Stimulated activated naive CD8-positive, alpha-beta T cell treated with anti-CD3 and anti-CD28 coated beads, Interleukin-15, Interleukin-2, amounts not matched to agents 100 ng/mL and 50 ng/mL, for 24 hours (primary cell): ENCODE measurements at regions not wholly inside any gene's neighbourhood (a gene's known extent, or its start where the extent isn't known, plus 50 kb on each side); places are given as distances from the start of the nearest gene placed in this dataset.
"Not testable (repeated sequence)": the region's sequence is repeated elsewhere in the genome, so short reads cannot be mapped to it uniquely, and the experiment has no call there.

ENCODE experiments used
- H3K27ac Mint-ChIP-seq: one replicate; pipeline ENCODE4 v1.8.0; 2021; ENCODE audit warnings: mild to moderate bottlenecking, mixed read lengths
- H3K27me3 Mint-ChIP-seq: one replicate; pipeline ENCODE4 v1.8.0; 2021; ENCODE audit warnings: mixed read lengths
- H3K36me3 Mint-ChIP-seq: one replicate; pipeline ENCODE4 v1.8.0; 2021; ENCODE audit warnings: low read depth, mixed read lengths
- H3K4me1 Mint-ChIP-seq: one replicate; pipeline ENCODE4 v1.8.0; 2021; ENCODE audit warnings: low read depth, mixed read lengths
- H3K4me3 Mint-ChIP-seq: one replicate; pipeline ENCODE4 v1.8.0; 2021; ENCODE audit warnings: mild to moderate bottlenecking, mixed read lengths
- H3K9me3 Mint-ChIP-seq: one replicate; pipeline ENCODE4 v1.8.0; 2021; ENCODE audit warnings: mixed read lengths

DNA sequence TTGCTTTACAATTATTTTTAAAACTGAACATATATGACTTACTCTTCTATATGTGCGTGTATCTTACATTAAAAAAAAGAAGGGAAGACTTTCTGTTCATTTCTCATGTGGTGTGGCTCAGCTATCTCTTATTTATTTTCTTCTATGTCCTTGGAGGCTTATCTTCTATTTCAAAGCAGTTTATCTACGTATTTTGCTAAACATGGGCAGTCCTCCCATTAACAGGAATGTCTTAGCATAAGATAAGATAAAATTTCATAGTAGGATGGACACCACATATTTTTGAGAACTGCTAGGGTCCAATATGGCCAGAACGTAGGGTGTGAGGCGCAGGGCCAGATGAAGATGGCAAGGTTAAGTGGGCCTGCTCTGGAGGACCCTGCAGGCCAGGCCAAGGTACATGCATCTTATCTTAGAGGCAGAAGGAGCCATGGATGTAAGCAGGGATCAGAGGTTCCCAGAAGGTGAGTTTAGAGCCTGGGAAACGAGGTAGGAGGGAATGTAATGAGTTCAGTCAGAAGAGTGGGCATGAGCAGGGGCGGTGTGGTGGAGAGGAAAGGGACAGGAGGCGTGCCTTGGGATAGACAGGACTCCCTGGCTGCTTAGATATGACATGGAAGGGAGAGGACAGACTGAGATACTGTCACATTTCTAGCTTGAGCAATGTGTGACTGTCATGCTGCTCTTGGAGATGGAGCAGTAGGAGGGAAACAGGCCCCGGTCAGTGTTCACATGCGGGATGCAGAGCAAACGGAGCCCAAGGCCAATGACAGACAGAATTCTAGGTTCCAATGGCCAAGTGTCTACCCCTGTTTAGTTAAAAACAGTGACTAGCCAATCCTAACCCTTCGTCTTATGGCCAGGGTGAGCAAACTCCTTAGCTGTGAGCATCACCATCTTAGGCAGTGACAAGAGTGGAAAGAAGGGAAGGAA, 68.6 kb upstream of the MEDAG start:
- H3K4me1 Mint-ChIP-seq = no peaks in the 10 kb centered on the region
- H3K36me3 Mint-ChIP-seq = no peaks in the 10 kb centered on the region
- peaks cover 6% of the 10 kb centered on the region for H3K27me3 Mint-ChIP-seq
- no peak overlapping the region for H3K27ac Mint-ChIP-seq
- H3K9me3 Mint-ChIP-seq = no peaks in the 10 kb centered on the region
- H3K4me3 Mint-ChIP-seq = no peak overlapping the region

DNA sequence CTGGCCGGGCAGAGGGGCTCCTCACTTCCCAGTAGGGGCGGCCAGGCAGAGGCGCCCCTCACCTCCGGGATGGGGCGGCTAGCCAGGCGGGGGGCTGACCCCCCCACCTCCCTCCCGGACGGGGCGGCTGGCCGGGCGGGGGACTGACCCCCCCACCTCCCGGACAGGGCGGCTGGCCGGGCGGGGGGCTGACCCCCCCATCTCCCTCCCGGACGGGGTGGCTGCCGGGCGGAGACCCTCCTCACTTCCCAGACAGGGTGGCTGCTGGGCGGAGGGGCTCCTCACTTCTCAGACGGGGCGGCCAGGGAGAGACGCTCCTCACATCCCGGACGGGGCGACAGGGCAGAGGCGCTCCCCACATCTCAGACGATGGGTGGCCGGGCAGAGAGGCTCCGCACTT, 66.4 kb upstream of the MEDAG start:
- not testable (repeated sequence) for H3K27ac Mint-ChIP-seq, H3K36me3 Mint-ChIP-seq, H3K27me3 Mint-ChIP-seq, H3K4me1 Mint-ChIP-seq, H3K4me3 Mint-ChIP-seq, H3K9me3 Mint-ChIP-seq

DNA sequence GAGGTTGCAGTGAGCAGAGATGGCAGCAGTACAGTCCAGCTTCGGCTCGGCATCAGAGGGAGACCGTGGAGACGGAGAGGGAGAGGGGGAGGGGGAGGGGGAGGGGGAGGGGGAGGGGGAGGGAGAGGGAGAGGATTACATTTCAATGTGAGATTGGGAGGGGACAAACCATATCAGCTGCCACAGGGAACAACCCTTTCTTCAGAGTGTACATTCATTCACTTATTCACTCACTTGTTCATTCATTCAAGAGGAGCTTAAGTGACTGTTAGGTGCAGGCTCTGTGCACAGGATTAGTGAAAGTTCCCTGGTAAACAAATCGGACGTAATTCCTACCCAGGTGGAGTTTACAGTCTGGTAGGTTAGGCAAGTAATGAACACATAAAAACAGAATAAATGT, 65.6 kb upstream of the MEDAG start:
- no peaks in the 10 kb centered on the region for H3K27me3 Mint-ChIP-seq
- no peaks in the 10 kb centered on the region for H3K36me3 Mint-ChIP-seq
- H3K4me3 Mint-ChIP-seq = no peak overlapping the region
- no peak overlapping the region for H3K27ac Mint-ChIP-seq
- no peaks in the 10 kb centered on the region for H3K9me3 Mint-ChIP-seq
- H3K4me1 Mint-ChIP-seq = peaks cover 2% of the 10 kb centered on the region

DNA sequence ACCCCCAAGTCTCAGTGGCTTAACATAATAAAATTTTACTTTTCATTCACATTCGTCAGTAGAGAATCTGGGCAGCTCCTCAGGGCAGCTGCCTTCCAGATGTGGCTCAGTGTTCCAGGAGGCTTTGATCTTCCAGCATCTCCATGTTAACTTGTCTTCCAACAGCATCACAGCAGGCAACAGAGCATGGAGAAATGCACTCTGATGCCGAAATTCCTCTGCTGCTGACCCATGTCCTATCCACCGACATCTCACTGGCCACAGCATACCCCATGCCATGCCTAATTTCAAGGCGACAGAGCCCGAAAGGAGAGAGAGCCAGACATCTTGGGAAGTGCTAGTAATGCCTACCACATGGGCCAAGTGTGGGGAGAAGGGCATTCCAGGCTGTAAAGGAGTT, 64.9 kb upstream of the MEDAG start:
- H3K9me3 Mint-ChIP-seq = no peaks in the 10 kb centered on the region
- H3K4me1 Mint-ChIP-seq = peaks cover 4% of the 10 kb centered on the region
- no peaks in the 10 kb centered on the region for H3K36me3 Mint-ChIP-seq
- H3K27ac Mint-ChIP-seq = no peak overlapping the region
- H3K4me3 Mint-ChIP-seq = no peak overlapping the region
- H3K27me3 Mint-ChIP-seq = no peaks in the 10 kb centered on the region

DNA sequence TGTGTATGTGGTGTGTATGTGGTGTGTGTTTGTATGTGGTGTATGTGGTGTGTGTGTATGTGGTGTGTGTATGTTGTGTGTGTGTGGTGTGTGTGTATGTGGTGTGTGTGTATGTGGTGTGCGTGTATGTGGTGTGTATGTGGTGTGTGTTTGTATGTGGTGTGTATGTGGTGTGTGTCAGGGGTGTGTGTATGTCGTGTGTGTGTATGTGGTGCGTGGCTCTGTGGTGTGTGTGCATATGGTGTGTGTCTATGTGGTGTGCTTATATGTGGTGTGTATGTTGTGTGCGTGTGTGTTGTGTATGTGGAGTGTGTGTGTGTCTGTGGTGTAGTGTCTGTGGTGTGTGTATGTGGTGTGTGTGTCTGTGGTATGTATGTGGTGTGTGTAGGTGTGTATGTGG, 62.5 kb upstream of the MEDAG start:
- H3K4me1 Mint-ChIP-seq = peaks cover 21% of the 10 kb centered on the region
- H3K36me3 Mint-ChIP-seq = no peaks in the 10 kb centered on the region
- H3K4me3 Mint-ChIP-seq = no peak overlapping the region
- H3K27me3 Mint-ChIP-seq = no peaks in the 10 kb centered on the region
- H3K27ac Mint-ChIP-seq = no peak overlapping the region
- no peaks in the 10 kb centered on the region for H3K9me3 Mint-ChIP-seq

DNA sequence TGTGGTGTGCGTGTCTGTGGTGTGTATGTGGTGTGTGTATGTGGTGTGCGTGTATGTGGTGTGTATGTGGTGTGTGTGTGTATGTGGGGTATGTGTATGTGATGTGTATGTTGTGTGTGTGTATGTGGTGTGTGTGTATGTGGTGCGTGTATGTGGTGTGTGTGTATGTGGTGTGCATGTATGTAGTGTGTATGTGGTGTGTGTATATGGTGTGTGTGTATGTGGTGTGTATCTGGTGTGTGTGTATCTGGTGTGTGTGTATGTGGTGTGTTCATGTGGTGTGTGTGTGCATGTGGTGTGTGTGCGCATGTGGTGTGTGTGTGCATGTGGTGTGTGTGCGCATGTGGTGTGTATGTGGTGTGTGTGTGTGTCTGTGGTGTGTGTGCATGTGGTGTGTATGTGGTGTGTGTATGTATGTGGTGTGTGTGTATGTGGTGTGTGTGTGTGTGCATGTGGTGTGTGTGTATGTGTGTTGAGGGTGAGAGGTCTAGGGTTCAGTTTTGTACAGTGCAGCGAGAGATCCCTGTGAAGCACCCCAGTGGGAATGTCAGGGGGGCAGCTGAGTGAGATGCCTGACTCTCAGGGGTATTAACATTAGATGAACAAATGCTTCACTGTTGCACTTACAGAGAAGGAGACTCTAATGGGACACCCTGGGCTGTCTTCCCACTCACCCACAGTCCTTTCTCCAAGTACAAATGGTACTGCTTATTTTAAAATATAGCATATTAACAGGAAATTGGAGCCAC, 61.3 kb upstream of the MEDAG start:
- Mint-ChIP-seq H3K27me3 (no peaks in the 10 kb centered on the region), H3K4me1 (peaks cover 21% of the 10 kb centered on the region), H3K27ac (no peak overlapping the region), H3K4me3 (no peak overlapping the region), H3K36me3 (no peaks in the 10 kb centered on the region), H3K9me3 (no peaks in the 10 kb centered on the region)

DNA sequence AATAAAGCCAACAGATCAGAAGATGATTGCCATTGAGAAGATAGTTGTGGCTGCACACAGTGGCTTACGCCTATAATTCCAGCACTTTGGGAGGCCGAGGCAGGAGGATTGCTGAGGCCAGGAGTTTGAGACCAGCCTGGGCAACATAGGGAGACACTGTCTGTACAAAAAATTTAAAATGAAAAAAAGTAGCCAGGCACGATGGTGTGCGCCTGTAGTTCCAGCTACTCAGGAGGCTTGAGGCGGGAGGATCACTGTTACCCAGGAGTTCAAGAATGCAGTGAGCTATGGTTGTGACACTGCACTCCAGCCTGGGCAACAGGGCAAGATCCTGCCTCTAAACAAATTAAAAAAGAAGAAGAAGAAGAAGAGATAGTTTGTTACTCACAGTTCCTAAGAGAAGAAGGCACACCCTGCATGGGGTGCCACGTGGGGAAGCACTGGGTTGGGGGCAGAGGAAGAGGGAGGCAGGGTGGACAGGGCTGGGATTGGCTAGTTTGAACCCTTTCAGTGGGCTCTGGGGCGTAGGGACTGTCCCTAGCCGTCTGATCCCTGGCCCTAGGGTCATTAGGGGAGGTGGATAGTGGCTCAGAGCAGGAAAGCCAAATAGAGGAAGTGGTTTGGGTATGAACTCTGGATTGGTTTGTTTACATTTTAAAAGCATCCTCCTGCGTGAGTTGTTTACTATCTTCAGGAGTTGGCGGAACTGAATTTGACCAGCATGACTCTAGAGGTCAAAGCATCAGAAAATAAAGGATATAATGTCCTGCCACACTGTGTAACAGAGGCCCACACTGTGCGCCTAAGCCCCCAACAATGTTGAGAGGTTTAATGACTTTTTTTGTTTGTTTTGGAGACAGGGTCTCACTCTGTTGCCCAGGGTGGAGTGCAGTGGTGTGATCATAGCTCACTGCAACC, 60.5 kb upstream of the MEDAG start:
- no peak overlapping the region for H3K27ac Mint-ChIP-seq
- peaks cover 21% of the 10 kb centered on the region for H3K4me1 Mint-ChIP-seq
- peaks cover 4% of the 10 kb centered on the region for H3K27me3 Mint-ChIP-seq
- H3K9me3 Mint-ChIP-seq = no peaks in the 10 kb centered on the region
- no peaks in the 10 kb centered on the region for H3K36me3 Mint-ChIP-seq
- H3K4me3 Mint-ChIP-seq = no peak overlapping the region

DNA sequence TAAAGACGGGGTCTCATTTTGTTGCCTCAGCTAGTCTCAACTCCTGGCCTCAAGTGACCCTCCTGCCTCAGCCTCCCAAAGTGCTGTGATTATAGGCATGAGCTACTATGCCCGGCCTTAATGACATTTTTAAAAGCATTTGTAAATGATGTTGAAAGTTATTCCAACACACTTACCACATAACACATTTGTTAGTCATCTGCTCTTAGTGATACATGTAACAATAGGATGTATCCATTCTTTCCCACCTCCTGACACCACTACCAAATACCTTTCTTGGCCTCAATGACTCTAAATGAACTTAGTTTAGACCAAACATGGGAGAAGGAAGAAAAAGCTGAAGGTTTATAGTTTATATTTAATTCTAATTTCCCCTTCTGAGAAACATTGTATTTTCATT, 59.8 kb upstream of the MEDAG start:
- peak overlapping the region; percentile 6 for H3K27ac Mint-ChIP-seq
- H3K27me3 Mint-ChIP-seq = peaks cover 4% of the 10 kb centered on the region
- no peak overlapping the region for H3K4me3 Mint-ChIP-seq
- H3K9me3 Mint-ChIP-seq = no peaks in the 10 kb centered on the region
- peaks cover 21% of the 10 kb centered on the region for H3K4me1 Mint-ChIP-seq
- H3K36me3 Mint-ChIP-seq = no peaks in the 10 kb centered on the region

DNA sequence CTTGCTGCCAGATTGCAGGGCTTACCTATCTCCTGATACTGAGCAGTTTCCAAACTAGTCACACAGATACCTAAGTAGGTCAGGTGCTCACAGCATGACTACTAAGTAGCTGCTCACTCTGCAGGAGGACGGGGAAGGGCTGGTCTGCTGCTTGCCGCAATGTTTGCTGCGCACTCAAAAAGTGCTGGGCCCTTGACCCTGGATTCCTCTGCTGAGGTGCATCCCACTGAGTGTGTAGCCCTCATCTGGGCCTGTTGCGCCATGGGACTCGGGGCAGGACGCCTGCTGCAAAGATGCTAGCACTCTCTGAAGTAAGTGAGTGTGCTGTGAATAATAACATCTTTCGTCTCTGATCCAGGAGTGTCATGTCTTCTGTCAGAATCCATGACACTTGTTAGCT, 59.2 kb upstream of the MEDAG start:
- Mint-ChIP-seq H3K4me1 (peaks cover 21% of the 10 kb centered on the region), H3K27ac (no peak overlapping the region), H3K36me3 (no peaks in the 10 kb centered on the region), H3K4me3 (no peak overlapping the region), H3K9me3 (no peaks in the 10 kb centered on the region), H3K27me3 (peaks cover 4% of the 10 kb centered on the region)

DNA sequence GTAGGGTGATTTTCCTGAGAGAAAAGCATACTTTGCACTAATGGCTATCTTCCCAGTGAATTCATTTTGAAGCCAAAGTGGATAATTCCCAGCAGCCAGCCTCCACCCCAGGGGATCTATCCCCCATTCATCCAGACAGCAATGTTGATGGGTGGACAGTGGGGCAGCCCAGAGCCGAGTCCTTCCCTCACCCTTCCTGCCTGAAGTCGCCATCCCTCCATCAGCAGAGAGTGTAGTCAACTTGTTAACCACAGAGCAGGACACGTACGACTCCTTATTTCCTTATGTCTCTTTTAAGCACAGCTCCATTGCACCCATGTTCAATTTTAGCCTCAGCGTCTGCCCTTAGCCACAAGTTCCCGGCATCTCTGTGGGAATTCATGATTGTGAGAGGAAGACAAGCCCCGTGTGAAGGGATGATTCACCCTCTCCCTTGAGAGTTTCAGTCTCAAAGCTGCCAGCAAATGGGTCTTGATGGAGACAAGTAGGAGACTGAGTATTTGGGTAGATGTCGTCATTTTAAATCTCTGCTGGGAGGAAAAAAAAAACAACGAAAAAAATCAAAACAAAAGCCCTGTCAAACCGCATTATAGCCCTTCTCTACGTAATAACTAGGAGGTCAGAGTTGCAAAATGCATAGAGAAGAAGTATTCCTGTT, 58.3 kb upstream of the MEDAG start:
- no peaks in the 10 kb centered on the region for H3K36me3 Mint-ChIP-seq

DNA sequence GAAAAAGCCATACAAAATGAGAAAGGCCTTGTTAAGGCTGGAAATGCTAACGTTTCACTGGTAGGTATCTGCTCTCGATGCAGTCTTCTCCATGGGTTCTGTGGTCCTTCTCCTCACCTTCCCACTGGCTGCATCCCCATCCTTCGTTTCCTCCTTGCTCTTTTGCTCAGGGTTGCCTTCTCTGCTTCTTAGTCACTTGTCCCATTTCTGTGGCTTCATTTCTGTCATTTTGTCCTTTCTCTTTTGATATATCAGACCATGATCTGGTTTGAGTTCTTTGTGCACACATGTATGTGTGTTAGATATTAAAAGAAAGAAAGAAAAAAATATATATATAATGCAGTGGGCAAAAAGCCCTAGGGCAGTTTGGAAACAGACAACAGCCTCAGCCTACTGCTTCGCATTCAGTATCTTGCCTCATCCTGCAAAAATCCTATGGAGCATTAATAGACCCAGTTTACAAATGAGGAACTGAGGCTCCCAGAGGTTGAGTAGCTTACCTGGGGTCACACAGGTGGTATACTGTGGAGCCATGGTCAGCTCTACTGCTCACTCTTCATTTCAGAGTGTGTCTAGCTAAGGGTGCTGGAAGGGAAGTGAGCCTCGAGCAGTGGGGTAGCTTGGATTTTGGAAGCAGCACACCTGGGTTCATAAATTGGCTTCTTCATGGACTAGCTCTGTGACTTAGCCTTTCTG, 57.6 kb upstream of the MEDAG start:
- H3K27me3 Mint-ChIP-seq = peaks cover 4% of the 10 kb centered on the region
- H3K9me3 Mint-ChIP-seq = no peaks in the 10 kb centered on the region
- H3K36me3 Mint-ChIP-seq = no peaks in the 10 kb centered on the region
- peaks cover 21% of the 10 kb centered on the region for H3K4me1 Mint-ChIP-seq
- H3K27ac Mint-ChIP-seq = peak overlapping the region; percentile 83
- H3K4me3 Mint-ChIP-seq = no peak overlapping the region

More for the DNA sequence above, 58.3 kb upstream of the MEDAG start:
- Mint-ChIP-seq H3K4me3 (no peak overlapping the region), H3K4me1 (peaks cover 21% of the 10 kb centered on the region), H3K9me3 (no peaks in the 10 kb centered on the region), H3K27ac (peak overlapping the region; percentile 22), H3K27me3 (peaks cover 4% of the 10 kb centered on the region)

DNA sequence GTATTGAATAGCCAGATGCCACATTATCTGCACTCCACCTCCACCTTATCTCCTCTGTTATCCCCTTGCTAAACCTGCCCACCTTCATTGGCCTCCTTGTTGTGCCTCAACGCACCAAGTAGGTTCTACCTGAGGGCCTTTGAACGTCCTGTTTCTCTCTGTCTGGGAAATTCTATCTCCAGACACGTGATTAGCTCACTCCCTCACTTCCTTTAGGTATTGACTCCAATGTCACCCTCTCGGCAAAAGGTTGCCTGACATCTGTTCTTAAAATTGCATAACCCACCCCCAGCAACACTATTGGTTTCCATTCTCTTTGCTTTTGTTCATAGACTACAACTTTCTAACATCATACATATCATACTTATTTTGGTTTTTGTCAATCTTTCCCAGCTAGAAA, 56.5 kb upstream of the MEDAG start:
- Mint-ChIP-seq H3K27me3 (peaks cover 4% of the 10 kb centered on the region), H3K9me3 (no peaks in the 10 kb centered on the region), H3K36me3 (no peaks in the 10 kb centered on the region), H3K4me3 (no peak overlapping the region), H3K4me1 (peaks cover 21% of the 10 kb centered on the region), H3K27ac (no peak overlapping the region)

DNA sequence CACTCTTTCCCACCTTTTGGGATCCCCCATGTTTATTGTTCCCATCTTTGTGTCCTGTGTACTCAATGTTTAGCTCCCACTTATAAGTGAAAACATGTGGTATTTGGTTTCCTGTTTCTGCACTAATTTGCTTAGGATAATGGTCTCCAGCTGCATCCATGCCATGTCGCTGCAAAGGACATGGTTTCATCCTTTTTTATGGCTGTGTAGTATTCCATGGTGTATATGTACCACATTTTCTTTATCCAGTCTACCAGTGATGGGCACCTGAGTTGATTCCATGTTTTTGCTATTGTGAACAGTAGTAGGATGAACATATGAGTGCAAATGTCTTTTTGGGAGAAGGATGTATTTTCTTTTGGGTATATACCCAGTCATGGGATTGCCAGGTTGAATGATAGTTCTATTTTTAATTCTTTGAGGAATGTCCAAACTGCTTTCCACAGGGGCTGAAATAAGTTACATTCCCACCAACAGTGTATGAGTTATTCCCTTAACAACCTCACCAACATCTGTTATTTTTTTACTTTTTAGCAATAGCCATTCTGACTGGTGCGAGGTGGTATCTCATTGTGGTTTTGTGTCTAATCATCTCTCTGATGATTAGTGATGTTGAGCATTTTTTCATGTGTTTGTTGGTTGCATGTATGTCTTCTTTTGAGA, 55.7 kb upstream of the MEDAG start:
- Mint-ChIP-seq H3K9me3 (no peaks in the 10 kb centered on the region), H3K27me3 (peaks cover 4% of the 10 kb centered on the region), H3K27ac (no peak overlapping the region), H3K36me3 (no peaks in the 10 kb centered on the region), H3K4me1 (peaks cover 20% of the 10 kb centered on the region), H3K4me3 (no peak overlapping the region)
